ENCODE measurements at regions not wholly inside any gene's neighbourhood (a gene's known extent, or its start where the extent isn't known, plus 50 kb on each side); places are given as distances from the start of the nearest gene placed in this dataset.
"Not testable (repeated sequence)": the region's sequence is repeated elsewhere in the genome, so short reads cannot be mapped to it uniquely, and the experiment has no call there.

DNA sequence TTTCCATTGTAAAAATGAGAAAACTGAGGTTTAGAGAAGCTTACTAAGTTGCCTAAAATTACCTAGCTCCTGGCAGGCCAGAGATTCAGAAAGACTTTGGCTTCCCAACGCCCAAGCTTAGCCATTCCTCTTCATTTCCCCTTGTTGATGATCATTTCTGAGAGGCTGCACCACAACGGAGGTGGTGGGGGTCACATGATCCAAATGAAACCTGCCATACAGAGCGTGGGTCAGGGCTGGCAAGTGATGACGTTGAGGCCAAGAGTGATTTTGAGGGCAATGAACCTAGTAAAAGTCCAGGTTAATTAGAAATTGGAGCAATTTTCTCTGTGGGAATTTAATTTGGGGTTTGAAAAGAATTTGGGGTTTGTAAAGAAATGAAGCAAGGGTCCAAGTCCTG, 109.9 kb downstream of the TMEM182 start:
- no peak for DNase-seq (ENCODE audit: low read depth in 2 of 2)

DNA sequence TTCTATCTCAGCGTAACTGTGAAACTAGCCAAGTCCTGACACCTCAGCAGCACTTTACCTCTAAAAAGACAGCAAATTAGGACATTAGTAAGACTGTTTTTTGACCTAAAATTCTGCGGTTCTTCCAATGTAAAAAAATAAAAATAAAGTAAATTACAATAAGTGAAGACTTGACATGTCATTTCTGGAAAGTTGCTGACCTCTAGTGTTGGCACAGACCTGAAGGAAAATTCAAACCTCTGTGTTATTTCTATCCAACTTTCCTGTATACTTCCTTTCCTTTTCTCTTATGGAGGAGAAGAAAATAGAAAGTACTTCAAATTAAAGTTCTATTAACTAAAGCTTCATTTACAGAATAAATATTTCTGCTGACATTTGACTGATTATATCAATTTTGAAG, 110.6 kb downstream of the TMEM182 start:
- DNase-seq (ENCODE audit: low read depth in 2 of 2) = no peak

DNA sequence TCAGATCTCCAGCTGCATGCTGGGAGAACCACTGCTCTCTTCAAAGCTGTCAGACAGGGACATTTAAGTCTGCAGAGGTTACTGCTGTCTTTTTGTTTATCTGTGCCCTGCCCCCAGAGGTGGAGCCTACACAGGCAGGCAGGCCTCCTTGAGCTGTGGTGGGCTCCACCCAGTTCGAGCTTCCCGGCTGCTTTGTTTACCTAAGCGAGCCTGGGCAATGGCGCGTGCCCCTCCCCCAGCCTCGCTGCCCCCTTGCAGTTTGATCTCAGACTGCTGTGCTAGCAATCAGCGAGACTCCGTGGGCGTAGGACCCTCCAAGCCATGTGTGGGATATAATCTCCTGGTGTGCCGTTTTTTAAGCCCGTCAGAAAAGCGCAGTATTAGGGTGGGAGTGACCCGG, 117.7 kb downstream of the TMEM182 start:
- not testable (repeated sequence) for DNase-seq (ENCODE audit: low read depth in 2 of 2)

DNA sequence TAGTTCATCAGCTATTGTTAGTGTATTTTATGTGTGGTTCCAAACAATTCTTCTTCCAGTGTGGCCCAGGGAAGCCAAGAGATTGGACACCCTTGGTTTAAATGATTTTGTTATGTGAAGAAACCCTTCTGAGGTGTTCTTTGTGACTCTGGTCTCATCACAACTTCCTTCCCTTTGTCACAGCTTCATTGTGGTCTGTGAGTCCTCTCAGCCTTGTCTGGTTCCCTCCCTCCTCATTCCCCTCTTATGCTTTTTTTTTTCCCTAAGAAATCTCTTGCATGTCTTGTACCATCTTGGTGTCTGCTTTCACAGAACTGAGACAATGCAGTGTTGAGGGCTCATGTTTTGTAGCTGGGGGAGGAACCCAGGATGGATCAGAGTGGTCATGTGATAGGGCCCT, 118.9 kb downstream of the TMEM182 start:
- DNase-seq (ENCODE audit: low read depth in 2 of 2) = no peak

DNA sequence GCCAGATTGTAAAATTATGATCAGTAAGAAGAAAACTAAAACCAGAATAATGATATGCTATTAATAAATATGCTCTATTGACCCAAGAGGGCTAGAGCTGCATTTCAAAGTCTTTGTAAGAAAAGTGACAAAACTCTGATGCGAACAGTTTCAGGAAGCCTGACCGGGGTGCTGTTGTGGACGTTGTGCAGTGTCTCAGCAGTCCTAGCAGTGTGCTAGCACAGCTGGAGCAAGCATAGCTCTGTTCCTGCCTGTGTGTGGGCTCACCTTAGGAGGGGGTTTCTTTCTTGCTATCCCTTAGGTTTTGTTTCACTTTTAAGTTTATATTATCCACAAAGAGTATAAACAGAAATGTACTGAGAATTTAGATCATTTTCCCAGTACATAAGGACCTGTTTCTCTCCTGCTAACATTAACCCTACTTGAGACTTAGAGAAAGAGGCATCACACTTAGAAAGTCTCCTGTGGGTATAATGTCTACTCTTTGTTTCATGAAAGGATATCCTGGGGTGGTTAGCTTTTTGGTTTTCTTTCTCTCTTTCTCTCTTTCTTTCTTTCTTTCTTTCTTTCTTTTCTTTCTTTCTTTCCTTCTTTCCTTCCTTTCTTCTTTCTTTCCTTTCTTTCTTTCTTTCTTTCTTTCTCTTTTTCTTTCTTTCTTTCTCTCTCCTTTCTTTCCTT, 124.5 kb downstream of the TMEM182 start:
- no peak for DNase-seq (ENCODE audit: low read depth in 2 of 2)

DNA sequence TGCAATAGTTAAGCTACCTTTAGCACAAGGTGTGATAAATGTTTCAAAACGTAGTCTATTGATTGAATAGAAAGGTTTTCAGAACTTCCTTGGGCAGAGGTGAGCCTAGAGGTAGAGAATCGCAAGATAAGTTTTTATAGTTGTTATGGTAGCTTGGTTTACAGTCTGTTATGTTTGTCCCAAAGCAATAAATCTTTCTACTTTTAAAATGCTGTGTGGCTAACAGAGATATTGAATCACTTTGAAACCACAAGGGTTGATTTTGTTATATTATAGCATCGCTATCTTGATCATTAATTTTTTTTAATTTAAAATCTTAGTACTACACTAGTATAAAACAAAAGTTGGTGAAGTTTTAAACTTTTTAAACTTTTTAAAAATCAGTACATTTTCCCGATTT, 126.7 kb downstream of the TMEM182 start:
- no peak for DNase-seq (ENCODE audit: low read depth in 2 of 2)

DNA sequence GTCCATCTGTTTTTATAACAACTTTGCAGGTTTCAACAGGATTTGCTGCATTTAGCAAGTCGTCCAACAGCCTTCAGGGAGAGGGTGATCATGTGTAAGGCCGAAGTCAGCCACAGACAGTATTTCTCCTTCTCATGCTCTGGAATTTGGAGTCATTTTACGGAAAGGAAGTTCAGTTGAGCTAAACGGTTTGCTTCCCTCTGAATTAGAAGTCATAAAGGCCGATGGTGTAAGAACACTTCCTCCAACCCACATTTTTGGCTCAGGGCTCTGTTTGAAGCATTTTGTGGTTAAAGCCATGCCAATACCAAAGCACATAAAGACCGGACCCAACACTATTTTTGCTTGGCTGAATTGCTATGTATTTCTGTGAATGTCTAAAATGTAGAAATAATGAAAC, 129.5 kb downstream of the TMEM182 start:
- DNase-seq (ENCODE audit: low read depth in 2 of 2) = peak in 1 of 2 experiments; percentile 0

DNA sequence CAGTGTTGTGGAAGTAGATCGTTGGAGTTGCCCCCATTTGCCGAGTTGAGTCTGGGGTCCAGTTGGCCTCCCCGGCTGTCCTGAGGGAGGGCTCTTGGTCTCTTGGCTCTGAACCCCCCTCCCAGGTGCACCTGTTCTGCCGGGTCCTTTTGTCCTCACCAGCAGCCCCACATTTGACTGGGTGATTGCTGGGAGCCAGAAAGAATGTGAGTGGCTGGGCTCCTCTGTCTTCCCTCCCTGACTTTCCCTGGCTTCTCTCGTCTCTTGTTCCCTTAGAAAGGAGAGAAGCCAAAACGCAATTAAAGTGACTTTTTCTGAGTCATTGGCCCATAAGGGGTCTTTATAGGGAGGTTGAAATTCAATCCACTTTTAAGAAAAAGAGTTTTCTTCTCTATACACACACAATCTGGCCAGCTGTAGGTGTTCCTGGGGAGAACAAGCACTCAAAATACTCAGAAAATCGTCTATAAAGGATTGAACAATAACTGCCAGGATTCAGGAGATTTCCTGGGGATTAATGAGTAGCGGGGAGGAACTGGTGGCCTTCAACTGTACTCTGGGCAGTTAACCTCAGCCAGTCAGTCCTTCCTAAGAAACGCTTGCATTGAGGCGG, 131.0 kb downstream of the TMEM182 start:
- DNase-seq (ENCODE audit: low read depth in 2 of 2) = no peak

DNA sequence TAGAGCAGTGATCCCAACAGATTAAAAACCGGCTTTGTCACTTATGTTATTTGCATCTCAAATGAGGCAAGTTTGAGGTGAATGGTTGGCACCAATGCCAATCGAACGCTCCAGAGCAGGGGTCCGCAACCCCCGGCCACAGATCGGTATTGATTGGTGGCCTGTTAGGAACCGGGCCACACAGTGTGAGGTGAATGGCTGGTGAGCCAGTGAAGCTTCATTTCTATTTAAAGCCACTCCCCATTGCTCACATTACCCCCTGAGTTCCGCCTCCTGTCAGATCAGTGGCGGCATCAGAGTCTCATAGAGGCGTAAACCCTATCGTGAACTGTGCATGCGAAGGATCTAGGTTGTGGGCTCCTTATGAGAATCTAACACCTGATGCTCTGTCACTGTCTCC, 132.0 kb downstream of the TMEM182 start:
- DNase-seq (ENCODE audit: low read depth in 2 of 2) = no peak

DNA sequence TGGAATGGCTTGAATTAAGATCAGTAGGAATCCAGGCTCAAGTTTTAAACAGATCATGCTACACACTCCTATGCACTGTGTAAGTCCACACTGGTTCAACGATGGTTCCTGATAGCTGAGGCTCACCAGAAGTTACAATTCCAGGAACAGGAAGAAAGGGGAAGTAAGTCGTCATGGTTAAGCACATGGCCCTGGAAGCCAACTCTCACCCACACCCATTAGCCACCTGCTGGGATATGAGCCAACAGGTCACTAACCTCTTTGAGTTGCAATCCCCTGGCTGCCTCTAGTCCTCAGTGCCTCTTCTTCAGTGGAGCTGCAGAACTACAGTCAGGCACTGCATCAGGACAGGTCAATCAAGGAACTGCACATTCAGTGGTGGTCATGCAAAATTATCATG, 133.5 kb downstream of the TMEM182 start:
- no peak for DNase-seq (ENCODE audit: low read depth in 2 of 2)

DNA sequence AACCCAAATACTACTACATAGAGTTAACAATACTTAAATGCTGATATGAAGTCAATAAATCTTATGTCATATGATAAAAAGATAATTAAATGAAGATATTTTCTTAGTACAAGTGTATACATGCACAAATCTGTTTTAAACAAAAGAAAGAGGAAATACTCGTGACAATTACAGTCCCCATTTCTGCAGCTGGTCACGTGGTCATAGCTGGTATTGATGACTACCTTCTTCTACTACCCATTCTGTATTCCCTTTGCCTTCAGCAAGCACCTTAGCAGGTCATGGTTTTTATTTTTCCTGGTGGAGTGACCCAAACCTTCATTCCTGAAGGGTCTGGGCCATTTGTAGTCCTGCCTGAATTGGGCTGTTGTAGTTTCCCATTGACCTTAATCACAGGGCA, 147.4 kb downstream of the TMEM182 start:
- DNase-seq (ENCODE audit: low read depth in 2 of 2) = not testable (repeated sequence)

DNA sequence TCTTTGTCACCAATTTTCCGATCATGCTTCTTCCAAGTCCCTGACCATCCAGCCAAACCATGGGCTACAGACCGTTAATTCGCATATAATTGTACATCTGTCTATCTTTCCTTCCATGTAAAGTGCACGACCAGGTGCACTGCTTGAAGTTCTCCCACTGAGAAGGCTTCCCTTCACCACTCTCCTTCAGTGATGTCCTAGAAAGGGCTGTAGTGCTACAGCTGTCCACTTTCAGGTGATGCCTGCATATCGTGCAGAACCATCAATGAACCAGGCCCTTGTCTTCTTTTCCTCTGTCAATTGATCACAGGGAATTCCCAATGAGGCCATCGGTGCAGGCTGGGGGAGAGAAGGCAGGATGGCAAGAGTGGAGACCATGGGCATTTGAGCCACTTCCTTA, 148.9 kb downstream of the TMEM182 start:
- DNase-seq (ENCODE audit: low read depth in 2 of 2) = no peak

DNA sequence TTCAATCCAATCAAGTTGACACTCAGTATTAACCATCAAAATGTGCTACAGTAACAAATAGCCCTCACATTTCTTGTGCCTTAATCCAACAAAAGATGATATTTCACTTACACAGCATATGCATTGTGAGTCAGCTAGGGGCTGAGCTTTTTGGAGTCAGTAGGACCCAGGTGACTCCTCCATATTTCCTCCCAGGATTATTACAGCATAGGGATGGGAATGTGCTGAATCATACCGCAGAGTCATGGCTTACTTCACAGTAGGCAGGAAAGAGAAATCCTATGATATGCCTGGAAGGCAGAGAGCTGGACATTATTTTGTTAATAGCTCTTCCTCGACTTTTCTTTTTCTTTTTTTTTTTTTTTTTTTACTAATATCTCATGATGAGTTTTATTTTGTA, 153.3 kb downstream of the TMEM182 start:
- peak; percentile 26 to 32 for DNase-seq (ENCODE audit: low read depth in 2 of 2)

DNA sequence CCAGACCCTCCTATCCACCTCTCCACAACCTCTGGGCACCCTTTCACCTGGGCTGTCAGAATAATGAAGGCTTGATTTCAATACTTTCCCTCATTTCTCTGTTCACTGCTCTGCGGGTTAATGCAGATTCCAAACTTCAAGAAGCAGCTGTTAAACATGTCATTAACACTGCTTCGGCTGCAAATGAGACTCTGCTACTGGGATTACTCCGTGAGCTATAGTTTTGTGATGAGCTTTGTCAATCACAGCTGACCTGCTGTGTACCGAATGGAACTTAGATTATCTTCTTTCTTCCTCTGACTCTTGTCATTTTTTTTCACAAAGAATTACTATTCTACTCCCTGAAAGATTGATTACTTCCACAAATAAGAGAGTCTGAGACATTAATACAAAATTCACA, 160.5 kb downstream of the TMEM182 start:
- DNase-seq (ENCODE audit: low read depth in 2 of 2) = no peak

DNA sequence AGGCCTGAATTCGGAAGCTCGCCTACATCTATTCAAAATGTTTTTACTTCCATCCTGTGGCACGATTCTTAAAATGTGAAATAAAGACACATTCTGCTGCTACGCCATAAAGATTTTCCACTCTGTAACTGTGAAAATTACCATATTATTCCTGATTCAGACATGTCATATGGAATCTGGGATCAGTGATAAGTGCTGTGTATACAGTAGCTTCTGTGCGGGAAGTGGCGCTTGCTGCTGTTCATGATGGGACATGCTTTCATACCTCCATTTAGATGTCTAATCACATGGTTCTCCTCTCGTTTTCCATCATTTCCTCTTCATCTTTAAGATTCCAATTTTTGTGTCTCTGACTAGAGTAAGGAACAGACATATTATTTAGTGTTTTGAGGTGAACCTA, 163.2 kb downstream of the TMEM182 start:
- no peak for DNase-seq (ENCODE audit: low read depth in 2 of 2)

DNA sequence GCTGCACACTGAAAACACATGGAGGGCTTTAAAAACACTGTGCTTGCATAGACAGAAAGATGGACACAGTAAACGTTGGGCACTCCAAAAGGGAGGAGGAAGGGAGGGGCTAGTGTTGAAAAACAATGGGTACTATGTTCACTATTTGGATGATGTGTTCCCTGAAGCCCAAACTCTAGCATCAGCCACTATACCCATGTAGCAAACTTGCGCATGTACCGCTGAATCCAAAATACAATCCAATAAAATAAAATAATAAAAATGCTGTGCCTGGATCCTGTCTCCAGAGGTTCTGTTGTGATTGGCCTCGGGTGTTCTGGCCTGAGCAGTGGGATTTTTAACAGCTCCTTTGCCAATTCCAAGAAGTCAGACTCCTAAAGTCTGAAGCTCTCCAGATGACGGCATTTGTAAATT, 166.0 kb downstream of the TMEM182 start:
- no peak for DNase-seq (ENCODE audit: low read depth in 2 of 2)

DNA sequence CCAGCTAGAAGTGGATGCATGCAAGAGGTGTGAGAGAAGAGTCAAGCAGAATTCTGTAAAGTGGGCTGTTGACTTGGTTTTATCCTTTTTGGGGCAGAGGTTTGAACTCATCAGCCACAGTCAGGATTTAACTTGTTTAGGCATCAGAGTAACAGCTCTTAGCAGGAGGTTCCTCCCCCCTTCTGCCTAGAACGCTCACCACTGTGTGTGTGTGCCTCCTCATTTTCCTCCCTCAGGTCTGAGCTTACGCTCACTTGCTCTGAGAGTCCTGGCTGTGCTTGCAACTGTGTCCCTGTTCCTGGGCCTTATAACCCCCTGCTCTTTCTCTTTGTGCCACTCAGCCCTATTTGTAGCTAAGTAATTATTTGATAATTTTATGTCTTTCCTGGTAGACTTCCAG, 167.9 kb downstream of the TMEM182 start:
- DNase-seq (ENCODE audit: low read depth in 2 of 2) = no peak

DNA sequence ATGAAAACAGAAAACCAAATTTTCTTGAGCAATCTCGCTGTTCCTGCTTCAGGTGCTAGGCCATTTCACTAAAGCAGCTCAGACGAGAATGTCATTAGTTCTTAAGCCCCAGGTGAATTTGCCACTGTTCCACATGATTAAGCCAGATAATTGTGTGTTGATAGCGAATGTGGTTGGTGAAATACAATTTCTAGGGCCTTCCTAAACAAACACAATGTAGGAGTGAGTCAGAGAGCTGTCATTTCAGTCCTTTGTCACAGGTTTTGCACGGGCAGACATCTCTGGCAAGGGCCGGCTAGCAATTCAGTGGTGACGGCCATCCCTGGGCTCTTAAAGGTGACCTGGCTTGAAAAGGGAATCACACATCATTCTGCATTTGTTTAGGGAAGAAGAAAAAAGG, 170.7 kb downstream of the TMEM182 start:
- DNase-seq (ENCODE audit: low read depth in 2 of 2) = no peak

DNA sequence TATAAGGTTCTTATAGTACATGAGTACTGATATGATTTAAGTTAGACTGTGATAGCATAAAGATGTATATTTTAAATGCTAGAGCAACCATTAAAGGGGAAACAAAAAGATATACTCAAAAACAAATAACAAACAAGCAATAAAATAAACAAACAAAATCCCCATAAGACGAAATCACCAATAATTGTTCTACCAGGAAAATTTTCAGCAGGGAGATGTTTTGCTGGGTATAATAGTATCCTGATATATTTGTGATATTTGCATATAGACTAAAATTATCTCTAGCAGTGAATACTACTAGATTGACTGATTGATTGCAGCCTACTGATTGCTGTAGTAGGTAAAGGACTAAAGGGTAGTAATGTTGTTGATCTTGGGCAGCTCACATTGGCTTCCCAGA, 177.4 kb downstream of the TMEM182 start:
- DNase-seq (ENCODE audit: low read depth in 2 of 2) = no peak

DNA sequence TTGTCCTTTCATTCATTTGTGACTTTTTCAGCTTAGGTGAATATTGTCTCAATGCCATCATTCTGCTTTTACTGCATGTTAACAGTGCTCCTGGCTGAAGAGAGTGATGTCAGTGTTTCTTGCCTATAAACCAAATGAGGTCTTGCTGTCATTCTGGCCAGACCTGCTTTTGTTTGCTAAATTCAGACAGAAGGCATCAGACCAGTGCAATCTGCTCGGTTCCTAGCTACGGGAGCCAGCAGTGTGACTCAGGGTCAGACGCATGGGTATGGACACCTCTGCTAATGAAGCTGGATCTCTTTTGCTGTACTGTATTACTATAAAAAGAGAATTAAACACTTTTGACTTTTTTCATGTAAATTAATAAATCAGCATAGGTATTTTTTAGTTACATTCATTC, 178.9 kb downstream of the TMEM182 start:
- no peak for DNase-seq (ENCODE audit: low read depth in 2 of 2)

DNA sequence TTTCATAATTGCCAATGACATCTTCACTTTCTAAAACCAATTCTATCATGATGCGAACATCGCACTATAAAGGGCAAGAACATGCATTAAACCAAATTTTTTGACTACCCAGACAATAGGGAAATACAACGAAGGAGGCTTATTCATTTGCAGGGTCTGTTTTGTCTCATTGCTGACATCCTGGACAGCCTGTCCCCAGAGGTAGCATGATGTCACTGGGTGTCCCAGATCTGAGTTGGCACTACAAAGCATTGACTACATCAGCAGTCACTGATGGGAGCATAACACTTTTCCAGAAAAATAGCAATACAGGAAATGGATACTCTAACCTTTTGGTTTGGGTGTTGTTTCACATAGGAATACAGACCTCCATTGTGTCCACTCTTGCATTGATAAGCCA, 180.3 kb downstream of the TMEM182 start:
- no peak for DNase-seq (ENCODE audit: low read depth in 2 of 2)

DNA sequence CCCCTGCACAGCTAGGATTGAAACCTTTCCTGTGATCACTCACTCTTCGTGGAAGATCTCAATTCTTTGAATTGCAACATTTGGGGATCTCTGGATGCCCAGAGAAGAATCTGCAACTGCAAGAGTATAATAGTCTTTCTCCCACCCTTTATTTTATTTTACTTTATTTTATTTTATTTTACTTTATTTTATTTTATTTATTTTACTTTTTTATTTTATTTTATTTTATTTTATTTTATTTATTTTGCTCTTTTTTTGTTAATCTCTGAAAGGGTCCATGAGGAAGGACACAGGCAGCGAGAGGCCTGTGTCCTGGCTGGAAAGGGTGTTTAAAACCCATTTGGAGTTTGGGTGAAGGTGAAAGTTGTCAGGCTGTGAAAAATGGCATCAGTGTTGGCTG, 181.4 kb downstream of the TMEM182 start:
- no peak for DNase-seq (ENCODE audit: low read depth in 2 of 2)

DNA sequence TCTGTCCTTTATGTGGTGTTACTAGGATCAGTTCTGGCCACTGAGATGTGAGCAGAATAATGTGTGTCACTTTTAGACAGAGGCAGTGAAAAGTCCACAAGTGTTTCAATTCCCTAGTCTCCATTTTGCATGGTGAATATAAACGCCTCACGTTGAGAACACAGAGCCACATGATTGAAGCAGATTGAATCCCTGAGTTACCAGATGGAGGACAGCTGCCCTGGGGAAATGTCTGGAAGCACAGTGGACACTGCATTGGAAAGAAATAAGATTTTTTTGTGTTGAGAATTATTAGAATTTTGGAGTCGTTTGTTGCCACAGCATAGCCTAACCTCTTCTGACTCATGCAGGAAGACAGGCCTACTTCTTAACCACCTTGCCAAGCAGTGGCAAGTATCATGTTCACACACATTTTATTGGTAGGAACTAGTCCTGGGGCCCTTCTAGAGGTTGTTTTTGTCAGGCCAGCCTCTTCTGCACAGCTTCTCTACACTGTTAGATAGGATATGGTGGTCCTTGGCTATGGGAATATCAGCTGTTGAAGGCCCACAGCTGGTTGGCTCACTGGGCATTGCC, 188.6 kb downstream of the TMEM182 start:
- no peak for DNase-seq (ENCODE audit: low read depth in 2 of 2)

DNA sequence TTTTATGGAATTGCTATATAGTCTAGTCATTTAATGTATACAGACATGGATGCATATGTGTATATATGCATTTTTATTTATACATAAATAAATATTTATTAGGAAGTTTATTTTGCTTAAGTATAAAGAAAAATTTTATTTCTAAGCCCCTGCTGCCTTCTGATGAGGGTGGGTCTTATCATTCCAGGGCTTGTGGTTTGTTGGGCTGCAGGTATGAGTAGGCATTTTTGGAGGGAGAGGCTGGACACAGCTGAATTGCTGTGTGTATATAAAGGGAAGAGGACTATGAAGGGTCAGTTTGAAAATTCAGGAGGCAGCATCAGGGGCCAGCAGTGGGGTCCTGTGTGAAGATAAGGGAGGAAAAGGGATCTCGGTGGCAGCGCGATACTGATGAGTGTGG, 189.4 kb downstream of the TMEM182 start:
- DNase-seq (ENCODE audit: low read depth in 2 of 2) = no peak

Measured in fibroblast of skin of left quadriceps (primary cell).